Activated naive CD4-positive, alpha-beta T cell treated with anti-CD3 and anti-CD28 coated beads for 36 hours (primary cell): ENCODE measurements at regions not wholly inside any gene's neighbourhood (a gene's known extent, or its start where the extent isn't known, plus 50 kb on each side); places are given as distances from the start of the nearest gene placed in this dataset.

Source experiments
- CTCF ChIA-PET: fragments of 350-600 bp; sonication (Branson Sonifier 250); formaldehyde crosslinking; loops from one replicate; lab custom pipeline; 2021; ENCODE audit warnings: antibody characterized with exemption; lab: Charles Lee
- DNase-seq: peaks from one replicate; pipeline ENCODE4 v3.0.0-alpha.2; 2020
- H3K27ac Mint-ChIP-seq: one replicate; pipeline ENCODE4 v1.8.0; 2021; ENCODE audit warnings: mild to moderate bottlenecking, mixed read lengths
- H3K27me3 Mint-ChIP-seq: one replicate; pipeline ENCODE4 v1.8.0; 2021; ENCODE audit warnings: low read depth, mixed read lengths
- H3K36me3 Mint-ChIP-seq: one replicate; pipeline ENCODE4 v1.8.0; 2021; ENCODE audit warnings: low read depth, mixed read lengths
- H3K4me1 Mint-ChIP-seq: one replicate; pipeline ENCODE4 v1.8.0; 2021; ENCODE audit warnings: low read depth, mixed read lengths
- H3K4me3 Mint-ChIP-seq: one replicate; pipeline ENCODE4 v1.8.0; 2021; ENCODE audit warnings: mild to moderate bottlenecking, moderate library complexity, mixed read lengths
- H3K9me3 Mint-ChIP-seq: one replicate; pipeline ENCODE4 v1.8.0; 2021; ENCODE audit warnings: mixed read lengths
- intact Hi-C: fragments of 100-400 bp; cut with micrococcal nuclease; formaldehyde crosslinking; loops from one replicate; pipeline ENCODE4 v1.15.1; 2023

DNA sequence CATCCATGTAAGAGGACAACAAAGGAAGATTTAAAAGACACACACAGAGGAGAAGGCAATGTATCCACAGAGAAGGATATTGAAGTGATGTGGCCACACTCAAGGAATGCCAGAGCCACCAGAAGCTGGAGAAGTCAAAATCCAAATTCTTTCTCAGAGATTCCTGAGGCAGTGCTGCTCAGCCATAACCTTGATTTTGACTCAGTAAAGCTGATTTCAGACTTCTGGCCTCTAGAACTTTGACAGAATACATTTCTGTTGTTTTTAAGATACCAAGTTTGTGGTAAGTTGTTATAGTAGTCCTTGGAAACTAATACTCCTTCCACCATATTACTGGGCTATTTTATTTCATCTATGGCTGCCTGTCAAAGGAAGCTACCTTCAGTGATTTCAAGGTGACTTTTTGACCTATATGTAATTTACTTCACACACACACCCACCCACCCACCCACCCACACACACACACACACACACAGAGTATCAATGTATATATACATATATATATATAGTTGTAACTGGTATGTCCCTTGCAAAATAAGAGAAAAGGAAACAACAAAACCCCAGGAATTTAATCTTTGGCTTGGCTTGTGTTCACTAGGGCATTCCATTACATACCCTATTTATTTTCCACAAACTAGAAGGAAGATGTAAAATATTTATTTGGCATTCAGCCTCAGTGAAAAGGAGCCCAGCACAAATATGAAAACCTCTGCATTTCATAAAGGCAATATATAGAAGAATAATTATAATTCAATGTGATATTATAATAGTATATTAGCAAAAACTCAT, 142.1 kb upstream of the PTGFR start:
- CTCF ChIA-PET = no interaction called here
- H3K36me3 Mint-ChIP-seq = no peaks in the 10 kb centered on the region
- intact Hi-C loops = no loop called here
- H3K4me1 Mint-ChIP-seq = no peaks in the 10 kb centered on the region
- H3K4me3 Mint-ChIP-seq = no peak overlapping the region
- no peaks in the 10 kb centered on the region for H3K9me3 Mint-ChIP-seq
- no peak overlapping the region for H3K27ac Mint-ChIP-seq
- H3K27me3 Mint-ChIP-seq = peaks cover 3% of the 10 kb centered on the region
- no peak for DNase-seq

DNA sequence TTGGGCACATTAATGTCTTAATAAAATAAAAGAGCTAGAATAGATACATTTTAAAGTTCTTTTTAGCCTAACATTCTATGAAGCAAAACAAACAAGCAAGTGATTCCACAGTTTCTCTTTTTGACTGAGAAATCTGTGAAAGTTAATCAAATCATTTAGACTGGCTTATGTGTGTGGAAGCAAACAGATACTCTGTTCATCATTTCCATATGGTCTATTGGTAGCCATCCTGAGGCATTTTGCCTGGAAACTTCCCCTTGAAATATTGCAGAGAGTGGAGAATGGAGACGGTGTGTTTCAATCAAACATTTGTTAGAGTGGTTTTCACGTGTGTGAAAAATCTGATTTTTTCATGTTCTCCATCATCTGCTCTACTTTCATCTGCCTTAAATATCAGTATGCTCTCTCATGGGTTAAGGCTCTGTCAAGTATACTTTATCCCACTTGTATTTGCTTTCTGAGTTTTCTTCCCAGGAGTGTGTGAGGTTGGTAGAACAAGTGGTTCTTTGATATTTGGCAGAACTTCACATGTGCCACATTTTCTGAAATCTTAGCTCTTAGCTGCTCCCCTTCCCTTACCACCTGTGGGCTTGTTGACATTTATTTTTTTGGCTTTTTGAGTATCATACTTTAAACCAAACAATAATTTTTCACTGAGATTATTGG, 139.1 kb upstream of the PTGFR start:
- no peaks in the 10 kb centered on the region for H3K36me3 Mint-ChIP-seq
- no peak overlapping the region for H3K27ac Mint-ChIP-seq
- no peaks in the 10 kb centered on the region for H3K27me3 Mint-ChIP-seq
- intact Hi-C loops = no loop called here
- DNase-seq = no peak
- no peaks in the 10 kb centered on the region for H3K4me1 Mint-ChIP-seq
- no peak overlapping the region for H3K4me3 Mint-ChIP-seq
- no peaks in the 10 kb centered on the region for H3K9me3 Mint-ChIP-seq
- CTCF ChIA-PET = interaction anchor here (0.6 kb wide), 1 partner anchor 19 kb away, joined by 5 read pairs; no protein-coding TSS in a partner anchor

DNA sequence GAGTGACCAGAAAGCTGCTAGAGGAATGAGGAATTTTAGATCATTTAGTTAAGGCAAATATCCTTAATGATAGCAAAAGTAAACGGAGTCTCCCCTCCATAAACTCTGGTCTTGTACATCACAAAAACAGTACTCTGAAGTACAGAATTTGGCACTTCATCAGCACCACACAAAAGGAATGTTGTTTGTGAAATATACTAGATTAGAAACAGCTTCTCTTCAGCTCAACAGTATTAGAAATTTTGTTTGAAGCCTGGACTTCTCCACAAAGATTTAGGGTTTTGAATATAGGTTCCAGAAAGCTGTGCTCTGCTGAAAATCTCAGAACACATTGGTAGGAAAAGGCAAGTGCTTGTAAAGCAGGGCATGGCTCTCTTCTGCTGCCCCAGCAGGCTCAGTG, 135.1 kb upstream of the PTGFR start:
- no peaks in the 10 kb centered on the region for H3K4me1 Mint-ChIP-seq
- intact Hi-C loops = no loop called here
- H3K36me3 Mint-ChIP-seq = no peaks in the 10 kb centered on the region
- H3K27ac Mint-ChIP-seq = no peak overlapping the region
- H3K9me3 Mint-ChIP-seq = no peaks in the 10 kb centered on the region
- CTCF ChIA-PET = interaction anchor here (1.1 kb wide), 1 partner anchor 22 kb away, joined by 5 read pairs; no protein-coding TSS in a partner anchor
- DNase-seq = no peak
- H3K27me3 Mint-ChIP-seq = peaks cover 2% of the 10 kb centered on the region
- H3K4me3 Mint-ChIP-seq = no peak overlapping the region

DNA sequence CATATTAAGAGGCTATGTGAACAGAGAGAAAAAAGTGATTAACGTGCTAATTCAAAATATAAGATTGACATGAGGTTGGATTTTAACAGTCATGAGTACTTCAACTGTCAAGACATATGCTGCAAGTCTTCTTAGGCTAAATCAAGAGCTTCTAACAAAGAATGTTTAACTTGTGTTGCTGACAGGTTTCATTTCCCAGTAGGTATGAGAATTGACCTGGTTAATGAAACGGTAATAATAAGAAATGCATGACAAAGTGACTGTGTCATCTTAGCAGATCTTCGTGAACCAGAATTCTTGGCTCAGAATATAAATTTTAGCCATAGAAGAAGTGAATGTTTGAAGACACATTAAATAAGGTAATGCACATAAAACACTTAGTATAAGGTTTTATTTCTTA, 132.6 kb upstream of the PTGFR start:
- intact Hi-C loops = no loop called here
- no peak for DNase-seq
- Mint-ChIP-seq H3K4me1 (no peaks in the 10 kb centered on the region), H3K36me3 (no peaks in the 10 kb centered on the region), H3K27me3 (peaks cover 2% of the 10 kb centered on the region), H3K27ac (no peak overlapping the region), H3K9me3 (no peaks in the 10 kb centered on the region), H3K4me3 (no peak overlapping the region)
- CTCF ChIA-PET = interaction anchor here (0.6 kb wide), 1 partner anchor 109 kb away, joined by 3 read pairs; no protein-coding TSS in a partner anchor

DNA sequence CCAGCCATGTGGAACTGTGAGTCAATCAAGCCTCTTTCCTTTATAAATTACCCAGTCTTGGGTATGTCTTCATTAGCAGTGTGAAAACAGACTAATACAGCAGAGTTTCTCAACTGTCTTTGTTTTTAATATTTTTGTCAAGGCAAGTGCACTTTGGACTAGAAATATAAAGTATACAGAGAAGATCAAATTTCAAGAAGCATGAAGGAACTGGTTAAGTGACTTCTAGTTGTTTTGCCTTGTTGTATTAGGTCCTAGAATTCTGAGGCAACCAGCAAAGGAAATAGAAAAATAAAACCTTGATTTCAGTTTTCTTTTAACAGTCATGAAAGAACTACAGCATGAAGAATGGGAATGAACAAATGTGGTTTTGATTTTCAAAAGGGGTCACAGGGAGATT, 131.1 kb upstream of the PTGFR start:
- H3K4me3 Mint-ChIP-seq = no peak overlapping the region
- intact Hi-C loops = no loop called here
- DNase-seq = no peak
- CTCF ChIA-PET = no interaction called here
- no peaks in the 10 kb centered on the region for H3K4me1 Mint-ChIP-seq
- no peaks in the 10 kb centered on the region for H3K9me3 Mint-ChIP-seq
- peaks cover 2% of the 10 kb centered on the region for H3K27me3 Mint-ChIP-seq
- no peaks in the 10 kb centered on the region for H3K36me3 Mint-ChIP-seq
- H3K27ac Mint-ChIP-seq = no peak overlapping the region

DNA sequence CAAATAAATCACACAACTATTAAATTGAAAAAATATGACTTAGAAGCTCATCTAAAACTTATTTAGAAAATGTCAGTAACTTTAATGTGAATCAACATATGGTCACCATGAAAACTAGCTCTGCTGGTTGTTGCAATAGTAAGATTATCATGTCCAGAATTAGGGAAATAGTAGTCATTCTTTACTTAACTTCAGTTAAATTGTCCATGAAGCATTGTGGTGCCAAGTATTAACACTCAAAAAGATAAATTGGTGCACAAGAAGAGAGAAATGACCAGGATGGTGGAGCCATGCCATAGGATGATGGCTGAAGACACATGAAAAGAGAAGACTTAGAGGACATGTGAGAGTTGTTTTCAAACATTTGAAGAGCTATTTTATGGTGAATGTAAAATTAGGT, 130.2 kb upstream of the PTGFR start:
- Mint-ChIP-seq H3K4me1 (no peaks in the 10 kb centered on the region), H3K4me3 (no peak overlapping the region), H3K27me3 (peaks cover 2% of the 10 kb centered on the region), H3K27ac (no peak overlapping the region), H3K36me3 (no peaks in the 10 kb centered on the region), H3K9me3 (no peaks in the 10 kb centered on the region)
- intact Hi-C loops = no loop called here
- no peak for DNase-seq
- CTCF ChIA-PET = no interaction called here

DNA sequence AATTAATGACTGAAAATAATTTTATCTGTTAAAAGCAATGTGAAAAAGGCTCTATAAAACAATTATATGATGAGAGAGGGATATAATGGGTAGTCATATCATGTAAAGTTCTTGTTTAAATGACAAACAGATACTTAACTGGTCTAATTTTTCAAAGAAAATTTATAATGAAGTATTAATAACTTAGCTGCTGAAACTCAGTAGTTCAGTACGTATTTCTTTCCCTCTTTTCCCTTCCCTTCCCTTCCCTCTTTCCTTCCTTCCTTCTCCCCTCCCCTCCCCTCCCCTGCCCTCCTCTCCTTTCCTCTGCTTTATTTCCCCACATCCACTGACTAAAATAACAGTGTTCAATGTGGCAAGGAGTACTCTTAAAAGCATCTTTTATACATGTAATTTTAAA, 123.1 kb upstream of the PTGFR start:
- intact Hi-C loops = no loop called here
- H3K36me3 Mint-ChIP-seq = no peaks in the 10 kb centered on the region
- no peaks in the 10 kb centered on the region for H3K9me3 Mint-ChIP-seq
- H3K27ac Mint-ChIP-seq = no peak overlapping the region
- H3K27me3 Mint-ChIP-seq = peaks cover 2% of the 10 kb centered on the region
- H3K4me3 Mint-ChIP-seq = no peak overlapping the region
- H3K4me1 Mint-ChIP-seq = no peaks in the 10 kb centered on the region
- CTCF ChIA-PET = no interaction called here
- no peak for DNase-seq

DNA sequence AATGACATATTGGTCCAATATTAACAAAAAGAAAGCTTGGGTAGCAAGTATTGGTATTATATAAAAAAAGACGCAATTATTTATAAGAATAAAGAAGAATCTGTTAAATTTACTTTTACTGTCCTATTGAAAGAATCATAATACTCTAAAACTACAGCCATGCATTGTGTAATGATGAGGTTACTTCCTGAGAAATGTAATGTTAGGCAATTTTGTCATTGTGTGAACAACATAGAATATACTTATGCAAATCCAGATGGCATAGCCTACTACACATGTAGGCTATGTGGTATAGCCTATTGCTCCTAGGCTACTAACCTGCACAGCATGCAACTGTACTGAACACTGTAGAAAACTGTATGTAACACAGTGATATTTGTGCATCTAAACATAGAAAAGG, 121.2 kb upstream of the PTGFR start:
- Mint-ChIP-seq H3K27ac (no peak overlapping the region), H3K36me3 (no peaks in the 10 kb centered on the region), H3K4me1 (no peaks in the 10 kb centered on the region), H3K27me3 (peaks cover 3% of the 10 kb centered on the region), H3K4me3 (no peak overlapping the region), H3K9me3 (no peaks in the 10 kb centered on the region)
- no peak for DNase-seq
- CTCF ChIA-PET = interaction anchor here (1.3 kb wide), 1 partner anchor 248 kb away, joined by 3 read pairs; no protein-coding TSS in a partner anchor
- intact Hi-C loops = no loop called here

DNA sequence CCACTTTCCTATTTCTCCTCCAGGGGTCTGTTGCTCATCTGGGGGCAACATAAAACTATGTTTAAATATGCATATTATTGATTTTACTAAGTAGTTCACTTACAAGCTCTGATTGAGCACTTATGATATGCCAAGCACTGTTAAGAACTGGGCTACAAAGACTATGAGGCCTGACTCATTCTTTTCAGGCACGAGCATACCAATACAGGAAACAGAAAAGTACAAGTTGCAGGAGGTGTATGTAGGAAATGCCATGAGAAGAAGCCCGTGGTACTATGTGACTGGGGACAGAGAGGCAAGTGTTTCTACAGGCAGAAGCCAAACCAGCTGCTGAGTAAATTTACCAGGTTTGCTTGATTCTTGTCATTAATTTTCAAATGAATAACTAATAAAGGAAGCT, 120.4 kb upstream of the PTGFR start:
- CTCF ChIA-PET = interaction anchor here (0.6 to 1.3 kb wide), 3 partner anchors 16 to 247 kb away, joined by 3 to 5 read pairs (median 5); no protein-coding TSS in a partner anchor

DNA sequence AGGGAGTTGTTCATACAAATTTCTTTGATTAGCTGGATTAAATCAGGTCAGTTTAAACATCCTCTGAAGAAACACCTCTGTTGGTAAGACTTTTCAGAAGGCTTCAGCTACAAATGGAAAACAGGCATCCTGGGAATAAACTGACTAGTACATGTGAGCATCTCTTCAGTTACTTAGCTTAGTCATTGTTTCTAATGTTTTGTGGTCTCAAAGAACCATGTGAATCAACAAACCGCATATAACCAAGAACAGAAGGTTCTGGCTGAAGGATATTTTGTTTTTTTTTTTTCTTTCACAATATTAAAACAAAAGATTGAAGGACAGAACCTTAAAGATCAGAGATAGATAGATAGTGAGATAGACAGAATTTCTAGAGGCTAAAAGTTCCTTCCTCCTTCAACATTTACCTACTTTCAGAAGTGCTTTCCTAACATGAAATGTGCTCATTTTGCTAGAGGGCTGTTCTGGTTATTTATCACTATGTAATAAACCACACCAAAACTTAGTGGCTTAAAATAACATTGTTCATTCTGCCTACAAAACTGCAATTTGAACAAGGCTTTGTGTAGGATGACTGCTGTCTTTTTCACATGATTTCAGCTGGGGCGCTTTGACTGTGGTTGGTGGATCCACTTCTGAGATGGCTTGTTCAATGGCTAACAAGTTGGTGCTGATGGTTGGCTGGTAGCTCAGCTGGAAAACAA, 119.8 kb upstream of the PTGFR start:
- no peaks in the 10 kb centered on the region for H3K36me3 Mint-ChIP-seq
- no peaks in the 10 kb centered on the region for H3K9me3 Mint-ChIP-seq
- intact Hi-C loops = no loop called here
- no peak overlapping the region for H3K4me3 Mint-ChIP-seq
- no peak for DNase-seq
- CTCF ChIA-PET = interaction anchor here (0.6 to 1.3 kb wide), 3 partner anchors 15 to 247 kb away, joined by 3 to 5 read pairs (median 5); no protein-coding TSS in a partner anchor
- no peaks in the 10 kb centered on the region for H3K4me1 Mint-ChIP-seq
- H3K27me3 Mint-ChIP-seq = peaks cover 4% of the 10 kb centered on the region
- H3K27ac Mint-ChIP-seq = no peak overlapping the region

More for the DNA sequence above, 120.4 kb upstream of the PTGFR start:
- H3K27me3 Mint-ChIP-seq = peaks cover 4% of the 10 kb centered on the region
- no peak for DNase-seq
- no peak overlapping the region for H3K27ac Mint-ChIP-seq
- no peaks in the 10 kb centered on the region for H3K4me1 Mint-ChIP-seq
- no peaks in the 10 kb centered on the region for H3K36me3 Mint-ChIP-seq
- H3K4me3 Mint-ChIP-seq = no peak overlapping the region
- intact Hi-C loops = no loop called here
- no peaks in the 10 kb centered on the region for H3K9me3 Mint-ChIP-seq

DNA sequence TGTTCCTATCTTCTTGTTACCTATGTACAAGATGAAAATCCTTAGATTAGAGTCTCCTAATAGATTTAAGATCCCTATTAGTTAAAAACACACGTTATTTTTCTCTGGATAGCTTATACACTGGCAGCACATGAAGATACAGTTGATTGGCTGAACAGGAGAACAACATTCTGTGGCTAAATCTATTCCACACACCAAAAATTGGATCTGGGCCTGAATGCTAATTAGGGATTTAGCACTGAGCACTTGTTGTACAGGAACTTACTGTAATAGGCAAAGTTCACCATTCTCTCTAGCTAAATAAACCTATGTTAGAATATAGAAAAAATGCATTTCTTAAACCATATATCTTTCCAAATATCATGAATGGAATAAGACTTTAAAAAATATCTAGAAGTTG, 117.1 kb upstream of the PTGFR start:
- peaks cover 2% of the 10 kb centered on the region for H3K27me3 Mint-ChIP-seq
- H3K4me1 Mint-ChIP-seq = no peaks in the 10 kb centered on the region
- H3K36me3 Mint-ChIP-seq = no peaks in the 10 kb centered on the region
- intact Hi-C loops = no loop called here
- no peak overlapping the region for H3K27ac Mint-ChIP-seq
- CTCF ChIA-PET = no interaction called here
- DNase-seq = no peak
- H3K9me3 Mint-ChIP-seq = no peaks in the 10 kb centered on the region
- H3K4me3 Mint-ChIP-seq = no peak overlapping the region

DNA sequence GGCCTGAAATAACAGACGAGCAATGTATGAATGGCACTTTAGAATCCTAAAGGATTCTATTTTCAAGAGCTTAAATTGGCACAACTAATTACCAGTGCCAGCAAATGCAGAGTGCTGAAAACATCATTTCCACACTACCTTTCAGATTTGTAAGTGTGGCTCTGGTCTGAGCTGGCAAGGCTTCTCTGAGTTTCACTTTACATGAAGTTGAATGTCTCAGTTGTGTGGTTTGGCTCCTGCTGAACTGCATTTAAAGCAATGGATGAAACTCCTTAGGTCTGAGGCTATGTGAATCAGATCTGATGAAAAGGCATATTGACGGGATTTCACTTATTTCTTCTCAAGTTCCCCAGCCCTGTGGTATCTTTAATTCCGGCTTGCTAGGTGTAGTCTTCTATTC, 114.8 kb upstream of the PTGFR start:
- CTCF ChIA-PET = no interaction called here

More for the DNA sequence above, 114.8 kb upstream of the PTGFR start:
- Mint-ChIP-seq H3K4me1 (no peaks in the 10 kb centered on the region), H3K9me3 (no peaks in the 10 kb centered on the region), H3K27ac (no peak overlapping the region), H3K27me3 (peaks cover 2% of the 10 kb centered on the region), H3K36me3 (no peaks in the 10 kb centered on the region), H3K4me3 (no peak overlapping the region)
- DNase-seq = no peak
- intact Hi-C loops = no loop called here
